H1 (cell line): ENCODE measurements at regions not wholly inside any gene's neighbourhood (a gene's known extent, or its start where the extent isn't known, plus 50 kb on each side); places are given as distances from the start of the nearest gene placed in this dataset.

Source experiments
- CTCF ChIA-PET: fragments of 300-600 bp; sonication (Branson Sonifier 250); formaldehyde crosslinking; loops from one replicate; lab custom pipeline; 2021; ENCODE audit not compliant: partially characterized antibody; lab: Charles Lee
- POLR2A ChIA-PET: fragments of 300-600 bp; sonication (Branson Sonifier 250); formaldehyde crosslinking; loops from one replicate; lab custom pipeline; 2021; ENCODE audit warnings: inconsistent platforms; ENCODE audit not compliant: partially characterized antibody; lab: Charles Lee
- DNase-seq, 2 experiments: peaks; one replicate each; pipeline versions ENCODE4 v3.0.0 to v3.0.0-alpha.2; 2010 to 2022; ENCODE audit warnings: low spot score in 2 of 2, low read depth in 1 of 2, mixed read lengths in 1 of 2
- FAIRE-seq: peaks from 2 replicates; lab custom pipeline; 2011; peaks lifted over from hg19 to GRCh38; lab: Jason Lieb, UNC
- H2AFZ ChIP-seq: 2 replicates; pipeline ENCODE4 v1.8.1; 2012; ENCODE audit warnings: low read length, inconsistent platforms
- H2AK5ac ChIP-seq: 2 replicates; pipeline ENCODE4 v1.6.1; 2013; ENCODE audit warnings: low read depth, low read length
- H2BK120ac ChIP-seq: replicated peaks from 2 replicates; pipeline ENCODE3; 2013; ENCODE audit warnings: low read depth, low read length, inconsistent platforms
- H2BK12ac ChIP-seq: 2 replicates; pipeline ENCODE4 v1.6.1; 2013; ENCODE audit warnings: low read depth, low read length
- H2BK15ac ChIP-seq: 2 replicates; pipeline ENCODE4 v1.6.1; 2013; ENCODE audit warnings: low read length
- H2BK20ac ChIP-seq: 2 replicates; pipeline ENCODE4 v1.6.1; 2013; ENCODE audit warnings: low read length
- H2BK5ac ChIP-seq: 2 replicates; pipeline ENCODE4 v1.6.1; 2013; ENCODE audit warnings: low read depth, low read length
- H3K14ac ChIP-seq: 2 replicates; pipeline ENCODE4 v1.6.1; 2013; ENCODE audit warnings: inconsistent platforms; ENCODE audit not compliant: insufficient read length
- H3K18ac ChIP-seq: 2 replicates; pipeline ENCODE4 v1.6.1; 2013; ENCODE audit warnings: low read length; ENCODE audit errors: extremely low read depth
- H3K23ac ChIP-seq: 2 replicates; pipeline ENCODE4 v1.6.1; 2013; ENCODE audit warnings: inconsistent platforms; ENCODE audit not compliant: insufficient read length
- H3K23me2 ChIP-seq: 2 replicates; pipeline ENCODE4 v1.6.1; 2013; ENCODE audit warnings: low read depth, low read length
- H3K27ac ChIP-seq: 2 replicates; pipeline ENCODE4 v1.6.1; 2011; ENCODE audit warnings: low read depth, low read length, inconsistent platforms
- H3K27me3 ChIP-seq, 4 experiments: replicated peaks in 1 of 4; 1 replicate in 1 of 4; 2 replicates in 3 of 4; pipeline versions ENCODE4 v1.6.1 to v1.8.1; 2011 to 2013; ENCODE audit warnings: low read length in 3 of 4, mild to moderate bottlenecking in 3 of 4, inconsistent platforms in 2 of 4, mixed read lengths in 2 of 4, moderate library complexity in 1 of 4; ENCODE audit not compliant: control insufficient read depth in 3 of 4, insufficient read depth in 3 of 4; ENCODE audit errors: extremely low read depth in 1 of 4
- H3K36me3 ChIP-seq, 4 experiments: 2 replicates each; pipeline versions ENCODE4 v1.6.1 to v1.8.1; 2011 to 2013; ENCODE audit warnings: mild to moderate bottlenecking in 4 of 4, low read length in 3 of 4, moderate library complexity in 2 of 4, control low read depth in 1 of 4, inconsistent platforms in 1 of 4; ENCODE audit not compliant: insufficient read depth in 4 of 4, control insufficient read depth in 2 of 4
- H3K4ac ChIP-seq: replicated peaks from 2 replicates; pipeline ENCODE3; 2013; ENCODE audit warnings: low read length, low read depth, mixed read lengths, inconsistent platforms; ENCODE audit not compliant: insufficient read length
- H3K4me1 ChIP-seq, 4 experiments: replicated peaks in 1 of 4; 1 replicate in 1 of 4; 2 replicates in 3 of 4; pipeline versions ENCODE4 v1.6.1 to v1.8.1; 2011 to 2013; ENCODE audit warnings: low read length in 3 of 4, inconsistent platforms in 2 of 4, mixed read lengths in 1 of 4; ENCODE audit not compliant: insufficient read depth in 4 of 4, control insufficient read depth in 3 of 4
- H3K4me2 ChIP-seq, 2 experiments: 2 replicates each; pipeline versions ENCODE4 v1.6.1 to v1.8.1; 2011 to 2013; ENCODE audit warnings: low read depth in 2 of 2, low read length in 2 of 2, control low read depth in 1 of 2, inconsistent platforms in 1 of 2, mild to moderate bottlenecking in 1 of 2; ENCODE audit not compliant: insufficient read depth in 1 of 2
- H3K4me3 ChIP-seq, 4 experiments: fragments of 200-600, 300-600 bp in 1 of 4; sonication (generic), shearing (Covaris generic), sonication (Bioruptor Twin) in 1 of 4; 2 replicates each; pipeline versions ENCODE4 v1.5.1 to v1.8.1; 2011 to 2016; ENCODE audit warnings: low read length in 4 of 4, low read depth in 3 of 4, control low read depth in 2 of 4, inconsistent platforms in 2 of 4, mild to moderate bottlenecking in 2 of 4, mixed read lengths in 1 of 4, moderate library complexity in 1 of 4; ENCODE audit not compliant: insufficient read depth in 2 of 4; ENCODE audit errors: extremely low read depth in 1 of 4
- H3K56ac ChIP-seq: replicated peaks from 2 replicates; pipeline ENCODE3; 2013; ENCODE audit warnings: low read depth, mild to moderate bottlenecking, mixed read lengths, low read length, inconsistent platforms; ENCODE audit not compliant: insufficient read length
- H3K79me1 ChIP-seq: 2 replicates; pipeline ENCODE4 v1.6.1; 2013; ENCODE audit warnings: low read depth, low read length, control low read depth
- H3K79me2 ChIP-seq, 2 experiments: 2 replicates each; pipeline versions ENCODE4 v1.6.1 to v1.8.1; 2012 to 2013; ENCODE audit warnings: low read length in 2 of 2, mild to moderate bottlenecking in 2 of 2, inconsistent platforms in 1 of 2; ENCODE audit not compliant: insufficient read depth in 2 of 2, control insufficient read depth in 1 of 2
- H3K9ac ChIP-seq, 4 experiments: replicated peaks in 1 of 4; 1 replicate in 1 of 4; 2 replicates in 3 of 4; pipeline versions ENCODE4 v1.6.1 to v1.8.1; 2011 to 2013; ENCODE audit warnings: low read depth in 3 of 4, low read length in 3 of 4, control low read depth in 2 of 4, mild to moderate bottlenecking in 2 of 4, moderate library complexity in 2 of 4, inconsistent platforms in 1 of 4; ENCODE audit errors: extremely low read depth in 1 of 4
- H3K9me3 ChIP-seq, 2 experiments: 2 replicates each; pipeline versions ENCODE4 v1.6.1 to v1.8.1; 2012 to 2013; ENCODE audit warnings: mild to moderate bottlenecking in 2 of 2, moderate library complexity in 2 of 2, control low read depth in 1 of 2, inconsistent platforms in 1 of 2, low read depth in 1 of 2, low read length in 1 of 2, mixed read lengths in 1 of 2; ENCODE audit not compliant: insufficient read depth in 2 of 2
- H4K20me1 ChIP-seq, 2 experiments: replicated peaks in 1 of 2; 2 replicates each; pipeline versions ENCODE3 to v1.8.1; 2011 to 2013; ENCODE audit warnings: inconsistent platforms in 2 of 2, low read length in 2 of 2, mild to moderate bottlenecking in 1 of 2; ENCODE audit not compliant: insufficient read depth in 2 of 2, control insufficient read depth in 1 of 2
- H4K5ac ChIP-seq: 2 replicates; pipeline ENCODE4 v1.6.1; 2013; ENCODE audit warnings: low read length, low read depth, mixed read lengths, inconsistent platforms; ENCODE audit not compliant: insufficient read length
- H4K8ac ChIP-seq: 2 replicates; pipeline ENCODE4 v1.8.0; 2013; ENCODE audit warnings: mild to moderate bottlenecking, moderate library complexity, low read length, inconsistent platforms; ENCODE audit not compliant: insufficient read depth; ENCODE audit errors: extremely low read depth
- H4K91ac ChIP-seq: replicated peaks from 2 replicates; pipeline ENCODE3; 2013; ENCODE audit warnings: low read length, mixed read lengths, inconsistent platforms; ENCODE audit not compliant: insufficient read length
- ATF2 ChIP-seq: IDR thresholded peaks from 2 replicates; pipeline ENCODE4 v1.6.1; 2012; ENCODE audit warnings: low read length, inconsistent platforms
- BACH1 ChIP-seq: IDR thresholded peaks from 2 replicates; pipeline ENCODE4 v1.6.1; 2012; ENCODE audit warnings: low read length, improper control_type of control experiment
- CBX8 ChIP-seq: fragments of 300-800, 300-1000 bp; sonication (generic); IDR thresholded peaks from 2 replicates; pipeline ENCODE4 v1.7.1; 2016; ENCODE audit warnings: low read depth, low read length, borderline replicate concordance
- CTCF ChIP-seq, 3 experiments: IDR thresholded peaks; 1 replicate in 2 of 3; 2 replicates in 1 of 3; pipeline versions ENCODE4 v1.5.1 to v1.6.1; 2011; ENCODE audit warnings: low read length in 3 of 3, mild to moderate bottlenecking in 3 of 3, inconsistent platforms in 2 of 3, low read depth in 1 of 3, moderate library complexity in 1 of 3; ENCODE audit not compliant: insufficient read depth in 1 of 3; ENCODE audit errors: control extremely low read depth in 1 of 3
- EGR1 ChIP-seq: IDR thresholded peaks from 2 replicates; pipeline ENCODE4 v1.6.1; 2011; ENCODE audit warnings: low read depth, low read length, borderline replicate concordance
- HDAC2 ChIP-seq, 2 experiments: fragments of 300-600 bp in 1 of 2; sonication (generic) in 1 of 2; IDR thresholded peaks; 2 replicates each; pipeline ENCODE4 v1.6.1; 2011 to 2012; ENCODE audit warnings: low read depth in 2 of 2, low read length in 2 of 2, mild to moderate bottlenecking in 2 of 2, moderate library complexity in 2 of 2, borderline replicate concordance in 1 of 2, inconsistent platforms in 1 of 2
- KDM1A ChIP-seq: fragments of 200-600, 300-600 bp; sonication (generic); IDR thresholded peaks from 2 replicates; pipeline ENCODE4 v1.7.1; 2016; ENCODE audit warnings: mild to moderate bottlenecking, low read length, borderline replicate concordance
- MAFK ChIP-seq: IDR thresholded peaks from 2 replicates; pipeline ENCODE4 v1.6.1; 2012; ENCODE audit warnings: low read depth, mild to moderate bottlenecking, improper control_type of control experiment, low read length
- NRF1 ChIP-seq: IDR thresholded peaks from 2 replicates; pipeline ENCODE4 v1.6.1; 2011; ENCODE audit warnings: mild to moderate bottlenecking, low read depth, low read length, improper control_type of control experiment
- SUZ12 ChIP-seq: fragments of 200-600 bp; sonication (generic); IDR thresholded peaks from 2 replicates; pipeline ENCODE4 v1.6.1; 2012; ENCODE audit warnings: mild to moderate bottlenecking, inconsistent platforms, low read length, moderate library complexity, mixed read lengths
- WGBS, 2 experiments: shearing (Covaris generic) in 1 of 2; methylation state at CpG; one replicate each; pipeline versions ENCODE4 v1.1.6 to v1.1.7; 2013 to 2015; ENCODE audit warnings: low lambda C conversion rate in 2 of 2, mixed read lengths in 2 of 2, inconsistent platforms in 1 of 2, low coverage in 1 of 2, missing lambda C conversion rate in 1 of 2; ENCODE audit not compliant: insufficient replicate concordance in 2 of 2, insufficient coverage in 1 of 2, insufficient read length in 1 of 2; ENCODE audit errors: extremely low coverage in 1 of 2, missing lambda C conversion rate in 1 of 2; 5-methylcytosine and 5-hydroxymethylcytosine counted together

- Histone ChIP-seq H3K14ac (no peak overlapping the region), H4K91ac (no peak overlapping the region), H2AK5ac (no peak overlapping the region), H2BK5ac (no peak overlapping the region), H3K9ac (no peak overlapping the region), H3K23me2 (no peaks in the 10 kb centered on the region), H3K79me2 (no peaks in the 10 kb centered on the region), H4K8ac (no peak overlapping the region), H3K56ac (no peak overlapping the region), H4K5ac (no peak overlapping the region), H3K27ac (no peak overlapping the region), H2AFZ (no peak overlapping the region), H3K18ac (no peak overlapping the region), H2BK120ac (no peak overlapping the region), H3K4ac (no peak overlapping the region), H2BK15ac (no peak overlapping the region), H3K4me1 (no peaks in the 10 kb centered on the region), H3K23ac (no peak overlapping the region), H4K20me1 (no peaks in the 10 kb centered on the region), H3K4me2 (no peak overlapping the region), H2BK12ac (no peak overlapping the region), H3K79me1 (no peaks in the 10 kb centered on the region), H3K4me3 (no peak overlapping the region), H3K27me3 (no peaks in the 10 kb centered on the region), H3K9me3 (peaks cover 0 to 3% of the 10 kb centered on the region in 2 experiments; a peak in 1 of 4 replicates), H3K36me3 (no peaks in the 10 kb centered on the region), H2BK20ac (no peak overlapping the region)
- ChIA-PET CTCF (no interaction called here), POLR2A (no interaction called here)
- 90% methylated on average over 3 of the region's 3 CpGs; no CpG with 5 or more reads in 1 of the 2 experiments for WGBS, 2 experiments
- DNase-seq = no peak
- no peak for FAIRE-seq
- no peak for TF ChIP-seq KDM1A
- no peak for TF ChIP-seq ATF2
- TF ChIP-seq MAFK = no peak
- no peak for TF ChIP-seq NRF1
- TF ChIP-seq CTCF (IDR thresholded peaks at IDR 0.05; ENCODE audit: control extremely low read depth in 1 of 3, insufficient read depth in 1 of 3, low read depth in 1 of 3, low read length in 3 of 3) = no peak
- TF ChIP-seq BACH1 = no peak
- no peak for TF ChIP-seq SUZ12
- no peak for TF ChIP-seq CBX8
- TF ChIP-seq EGR1 = no peak
- TF ChIP-seq HDAC2 (IDR thresholded peaks at IDR 0.05; ENCODE audit: borderline replicate concordance in 1 of 2, low read depth in 2 of 2, low read length in 2 of 2) = no peak
Measured at GRCh38 chr14:83856334-83856733, 1673.6 kb upstream of the FLRT2 start.
